ENCODE measurements at regions not wholly inside any gene's neighbourhood (a gene's known extent, or its start where the extent isn't known, plus 50 kb on each side); places are given as distances from the start of the nearest gene placed in this dataset.
"Not testable (repeated sequence)": the region's sequence is repeated elsewhere in the genome, so short reads cannot be mapped to it uniquely, and the experiment has no call there.

DNA sequence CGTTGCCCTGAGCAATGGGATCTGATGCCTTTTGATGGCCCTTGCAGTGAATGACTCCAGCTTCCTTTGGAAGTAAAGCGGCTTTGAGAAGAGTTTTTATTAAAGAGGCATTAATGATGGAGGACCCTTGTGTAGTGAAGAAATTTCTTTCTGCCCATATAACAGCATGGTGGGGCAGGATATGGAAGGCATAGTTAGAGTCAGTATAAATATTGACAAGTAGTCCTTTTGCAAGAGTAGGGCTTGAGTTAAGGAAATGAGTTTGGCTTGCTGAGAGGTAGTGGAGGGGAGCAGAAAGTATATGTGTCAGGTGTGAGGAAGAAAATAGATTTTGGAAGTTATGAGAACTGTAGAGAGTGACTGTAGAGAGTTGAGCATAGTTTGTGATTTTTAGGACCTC, 254.1 kb upstream of the DIO3 start:
- TF ChIP-seq EZH2phosphoT487 (IDR thresholded peaks at IDR 0.05; ENCODE audit: unreplicated experiment); POLR2AphosphoS5 (IDR thresholded peaks at IDR 0.05; ENCODE audit: low read depth); NANOG (IDR thresholded peaks at IDR 0.05; ENCODE audit: borderline replicate concordance); ZNF114 (CRISPR knock-in tag; IDR thresholded peaks at IDR 0.05); EZH2 (IDR thresholded peaks at IDR 0.05; ENCODE audit: low read depth, unreplicated experiment); STAT1 (IDR thresholded peaks at IDR 0.05; ENCODE audit: unreplicated experiment); REST (IDR thresholded peaks at IDR 0.05; ENCODE audit: unreplicated experiment); CREB1 (CRISPR knock-in tag; IDR thresholded peaks at IDR 0.05; ENCODE audit: low read depth); ZNF331 (CRISPR knock-in tag; IDR thresholded peaks at IDR 0.05; ENCODE audit: low read depth); JUNB (IDR thresholded peaks at IDR 0.05; ENCODE audit: unreplicated experiment): not testable (repeated sequence)
- TF ChIP-seq, protein P1, sequence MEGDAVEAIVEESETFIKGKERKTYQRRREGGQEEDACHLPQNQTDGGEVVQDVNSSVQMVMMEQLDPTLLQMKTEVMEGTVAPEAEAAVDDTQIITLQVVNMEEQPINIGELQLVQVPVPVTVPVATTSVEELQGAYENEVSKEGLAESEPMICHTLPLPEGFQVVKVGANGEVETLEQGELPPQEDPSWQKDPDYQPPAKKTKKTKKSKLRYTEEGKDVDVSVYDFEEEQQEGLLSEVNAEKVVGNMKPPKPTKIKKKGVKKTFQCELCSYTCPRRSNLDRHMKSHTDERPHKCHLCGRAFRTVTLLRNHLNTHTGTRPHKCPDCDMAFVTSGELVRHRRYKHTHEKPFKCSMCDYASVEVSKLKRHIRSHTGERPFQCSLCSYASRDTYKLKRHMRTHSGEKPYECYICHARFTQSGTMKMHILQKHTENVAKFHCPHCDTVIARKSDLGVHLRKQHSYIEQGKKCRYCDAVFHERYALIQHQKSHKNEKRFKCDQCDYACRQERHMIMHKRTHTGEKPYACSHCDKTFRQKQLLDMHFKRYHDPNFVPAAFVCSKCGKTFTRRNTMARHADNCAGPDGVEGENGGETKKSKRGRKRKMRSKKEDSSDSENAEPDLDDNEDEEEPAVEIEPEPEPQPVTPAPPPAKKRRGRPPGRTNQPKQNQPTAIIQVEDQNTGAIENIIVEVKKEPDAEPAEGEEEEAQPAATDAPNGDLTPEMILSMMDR (conservative IDR thresholded peaks at IDR 0.05; ENCODE audit: low read depth in 2 of 2): not testable (repeated sequence)
- TF ChIP-seq, protein P2, sequence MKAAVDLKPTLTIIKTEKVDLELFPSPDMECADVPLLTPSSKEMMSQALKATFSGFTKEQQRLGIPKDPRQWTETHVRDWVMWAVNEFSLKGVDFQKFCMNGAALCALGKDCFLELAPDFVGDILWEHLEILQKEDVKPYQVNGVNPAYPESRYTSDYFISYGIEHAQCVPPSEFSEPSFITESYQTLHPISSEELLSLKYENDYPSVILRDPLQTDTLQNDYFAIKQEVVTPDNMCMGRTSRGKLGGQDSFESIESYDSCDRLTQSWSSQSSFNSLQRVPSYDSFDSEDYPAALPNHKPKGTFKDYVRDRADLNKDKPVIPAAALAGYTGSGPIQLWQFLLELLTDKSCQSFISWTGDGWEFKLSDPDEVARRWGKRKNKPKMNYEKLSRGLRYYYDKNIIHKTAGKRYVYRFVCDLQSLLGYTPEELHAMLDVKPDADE (IDR thresholded peaks at IDR 0.05): not testable (repeated sequence)
